ENCODE measurements at regions not wholly inside any gene's neighbourhood (a gene's known extent, or its start where the extent isn't known, plus 50 kb on each side); places are given as distances from the start of the nearest gene placed in this dataset.
"Not testable (repeated sequence)": the region's sequence is repeated elsewhere in the genome, so short reads cannot be mapped to it uniquely, and the experiment has no call there.

DNA sequence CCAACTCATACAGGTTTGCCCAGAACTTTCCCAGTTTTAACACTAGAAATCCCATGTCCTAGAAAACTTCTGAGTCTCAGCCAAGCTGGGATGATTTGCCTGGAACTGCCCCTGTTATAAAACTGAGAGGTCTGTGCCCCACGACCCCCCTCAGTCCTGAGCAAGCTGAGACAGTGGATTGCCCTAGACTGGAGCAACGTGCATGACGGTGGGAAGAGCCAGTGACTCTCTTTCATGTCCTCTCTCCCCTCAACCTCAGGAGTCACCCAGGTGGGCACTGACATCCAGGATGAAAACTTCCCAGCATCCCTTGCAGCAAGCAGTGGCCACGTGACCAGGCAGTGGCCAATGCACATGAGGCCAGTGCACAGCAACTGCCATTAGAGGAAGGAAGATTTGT lies 329.7 kb downstream of the PREX1 start:
- H3K9me3 ChIP-seq (ENCODE audit: control insufficient read depth, low read length); H3K27ac Mint-ChIP-seq; H3K4me3 Mint-ChIP-seq; H3K27ac ChIP-seq (ENCODE audit: low read depth, low read length); H3K36me3 ChIP-seq (ENCODE audit: control insufficient read depth, insufficient read depth, low read length); H3K27me3 Mint-ChIP-seq (ENCODE audit: insufficient read depth); H3K4me1 Mint-ChIP-seq; H3K27me3 ChIP-seq (ENCODE audit: control insufficient read depth, insufficient read depth, low read length, poor library complexity, severe bottlenecking); H3K9me3 Mint-ChIP-seq; DNase-seq; H3K9ac ChIP-seq (ENCODE audit: extremely low read depth, low read length, poor library complexity, severe bottlenecking); H3K36me3 Mint-ChIP-seq (ENCODE audit: low read depth); H3K4me3 ChIP-seq (ENCODE audit: low read length); H3K4me1 ChIP-seq (ENCODE audit: control insufficient read depth, insufficient read depth, low read length): not testable (repeated sequence)
- WGBS, 2 experiments (ENCODE audit: insufficient coverage in 1 of 2, insufficient read length in 1 of 2), result 82 to 86% methylated on average over 3 to 4 of the region's 4 CpGs

DNA sequence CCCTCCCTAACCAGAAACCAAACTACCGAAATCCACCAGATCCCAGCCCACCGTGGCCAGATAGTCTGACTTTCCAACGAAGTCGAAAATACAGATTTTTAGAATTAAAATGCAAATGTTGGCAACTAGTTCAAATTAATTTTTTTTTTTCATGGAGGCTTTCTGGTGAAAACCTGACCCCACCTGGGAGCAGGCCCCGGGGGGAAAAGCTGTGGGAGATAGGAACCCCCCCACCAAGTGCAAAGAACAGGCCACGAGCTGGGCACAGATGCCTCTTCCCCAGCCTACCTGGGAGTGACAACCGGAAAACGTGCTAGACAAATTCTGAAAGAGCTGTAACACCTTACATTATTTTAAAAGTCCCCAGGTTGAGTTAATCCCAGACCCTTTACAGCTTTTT lies 333.8 kb downstream of the PREX1 start:
- Mint-ChIP-seq H3K36me3 (ENCODE audit: low read depth) (no peaks in the 10 kb centered on the region), H3K4me1 (no peaks in the 10 kb centered on the region), H3K27me3 (ENCODE audit: insufficient read depth) (no peaks in the 10 kb centered on the region), H3K27ac (no peak overlapping the region), H3K4me3 (no peak overlapping the region), H3K9me3 (no peaks in the 10 kb centered on the region)
- no peak overlapping the region for H3K27ac ChIP-seq (ENCODE audit: low read depth, low read length)
- H3K9ac ChIP-seq (ENCODE audit: extremely low read depth, low read length, poor library complexity, severe bottlenecking), result no peak overlapping the region
- peaks cover 6% of the 10 kb centered on the region for H3K4me1 ChIP-seq (ENCODE audit: control insufficient read depth, insufficient read depth, low read length)
- no peaks in the 10 kb centered on the region for H3K27me3 ChIP-seq (ENCODE audit: control insufficient read depth, insufficient read depth, low read length, poor library complexity, severe bottlenecking)
- DNase-seq, result no peak
- no peaks in the 10 kb centered on the region for H3K9me3 ChIP-seq (ENCODE audit: control insufficient read depth, low read length)
- no peaks in the 10 kb centered on the region for H3K36me3 ChIP-seq (ENCODE audit: control insufficient read depth, insufficient read depth, low read length)
- TF ChIP-seq, protein P1, sequence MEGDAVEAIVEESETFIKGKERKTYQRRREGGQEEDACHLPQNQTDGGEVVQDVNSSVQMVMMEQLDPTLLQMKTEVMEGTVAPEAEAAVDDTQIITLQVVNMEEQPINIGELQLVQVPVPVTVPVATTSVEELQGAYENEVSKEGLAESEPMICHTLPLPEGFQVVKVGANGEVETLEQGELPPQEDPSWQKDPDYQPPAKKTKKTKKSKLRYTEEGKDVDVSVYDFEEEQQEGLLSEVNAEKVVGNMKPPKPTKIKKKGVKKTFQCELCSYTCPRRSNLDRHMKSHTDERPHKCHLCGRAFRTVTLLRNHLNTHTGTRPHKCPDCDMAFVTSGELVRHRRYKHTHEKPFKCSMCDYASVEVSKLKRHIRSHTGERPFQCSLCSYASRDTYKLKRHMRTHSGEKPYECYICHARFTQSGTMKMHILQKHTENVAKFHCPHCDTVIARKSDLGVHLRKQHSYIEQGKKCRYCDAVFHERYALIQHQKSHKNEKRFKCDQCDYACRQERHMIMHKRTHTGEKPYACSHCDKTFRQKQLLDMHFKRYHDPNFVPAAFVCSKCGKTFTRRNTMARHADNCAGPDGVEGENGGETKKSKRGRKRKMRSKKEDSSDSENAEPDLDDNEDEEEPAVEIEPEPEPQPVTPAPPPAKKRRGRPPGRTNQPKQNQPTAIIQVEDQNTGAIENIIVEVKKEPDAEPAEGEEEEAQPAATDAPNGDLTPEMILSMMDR (conservative IDR thresholded peaks at IDR 0.05), result no peak
- 80 to 92% methylated on average over 2 to 7 of the region's 8 CpGs for WGBS, 2 experiments (ENCODE audit: insufficient coverage in 1 of 2, insufficient read length in 1 of 2)
- no peak overlapping the region for H3K4me3 ChIP-seq (ENCODE audit: low read length)

DNA sequence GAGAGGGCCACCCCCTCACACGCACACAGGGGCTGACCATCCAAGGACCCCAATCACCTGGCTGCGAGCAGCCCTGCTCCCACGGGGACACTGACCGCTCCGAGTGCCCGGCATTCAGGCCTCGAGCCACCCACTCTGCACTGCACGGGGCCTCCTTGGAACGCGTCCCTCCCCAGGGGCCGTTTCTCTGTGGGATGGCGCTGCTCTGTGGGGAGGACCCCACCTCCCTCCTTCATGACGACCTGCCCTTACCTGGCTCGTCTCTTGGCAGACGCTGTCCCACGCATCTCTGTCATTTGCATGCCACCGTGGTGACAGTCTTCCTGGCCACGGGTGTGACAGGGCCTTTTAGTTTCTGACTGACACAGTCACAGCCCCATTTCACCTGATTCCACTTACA lies 334.5 kb downstream of the PREX1 start:
- H3K27me3 ChIP-seq (ENCODE audit: control insufficient read depth, insufficient read depth, low read length, poor library complexity, severe bottlenecking); H3K9ac ChIP-seq (ENCODE audit: extremely low read depth, low read length, poor library complexity, severe bottlenecking); H3K27me3 Mint-ChIP-seq (ENCODE audit: insufficient read depth); H3K4me1 Mint-ChIP-seq; H3K27ac Mint-ChIP-seq; H3K36me3 Mint-ChIP-seq (ENCODE audit: low read depth); H3K36me3 ChIP-seq (ENCODE audit: control insufficient read depth, insufficient read depth, low read length); H3K9me3 Mint-ChIP-seq; H3K4me1 ChIP-seq (ENCODE audit: control insufficient read depth, insufficient read depth, low read length); H3K4me3 Mint-ChIP-seq; H3K27ac ChIP-seq (ENCODE audit: low read depth, low read length); H3K4me3 ChIP-seq (ENCODE audit: low read length); H3K9me3 ChIP-seq (ENCODE audit: control insufficient read depth, low read length): not testable (repeated sequence)
- DNase-seq, result peak; percentile 16
- WGBS, 2 experiments (ENCODE audit: insufficient coverage in 1 of 2, insufficient read length in 1 of 2), result 83 to 89% methylated on average over 6 to 18 of the region's 18 CpGs

DNA sequence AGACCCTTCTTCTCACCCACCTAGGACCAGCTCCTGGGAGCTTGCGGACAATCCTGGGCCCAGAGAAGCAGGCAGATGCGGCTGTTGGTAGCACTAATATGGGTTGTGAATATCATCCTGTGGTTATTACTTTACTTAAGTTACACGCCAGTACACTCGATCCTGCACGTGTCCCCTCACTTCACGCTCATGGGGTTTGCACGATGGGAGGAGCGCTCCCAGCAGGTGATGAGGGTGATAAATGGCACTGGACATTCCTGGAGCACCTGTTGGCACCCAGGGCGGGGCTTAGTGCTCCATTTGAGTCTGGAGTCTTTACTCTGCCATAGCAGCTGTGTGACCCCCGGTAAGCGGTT lies 335.1 kb downstream of the PREX1 start:
- no peaks in the 10 kb centered on the region for H3K36me3 ChIP-seq (ENCODE audit: control insufficient read depth, insufficient read depth, low read length)
- no peak overlapping the region for H3K9ac ChIP-seq (ENCODE audit: extremely low read depth, low read length, poor library complexity, severe bottlenecking)
- H3K36me3 Mint-ChIP-seq (ENCODE audit: low read depth), result no peaks in the 10 kb centered on the region
- H3K4me3 Mint-ChIP-seq, result no peak overlapping the region
- H3K4me3 ChIP-seq (ENCODE audit: low read length), result no peak overlapping the region
- no peaks in the 10 kb centered on the region for H3K9me3 Mint-ChIP-seq
- no peaks in the 10 kb centered on the region for H3K27me3 ChIP-seq (ENCODE audit: control insufficient read depth, insufficient read depth, low read length, poor library complexity, severe bottlenecking)
- no peaks in the 10 kb centered on the region for H3K9me3 ChIP-seq (ENCODE audit: control insufficient read depth, low read length)
- 82 to 90% methylated on average over 7 to 11 of the region's 11 CpGs for WGBS, 2 experiments (ENCODE audit: insufficient coverage in 1 of 2, insufficient read length in 1 of 2)
- H3K4me1 Mint-ChIP-seq, result no peaks in the 10 kb centered on the region
- TF ChIP-seq, protein P1 (conservative IDR thresholded peaks at IDR 0.05), result no peak
- no peak for DNase-seq
- H3K27ac ChIP-seq (ENCODE audit: low read depth, low read length), result no peak overlapping the region
- H3K27ac Mint-ChIP-seq, result no peak overlapping the region
- H3K4me1 ChIP-seq (ENCODE audit: control insufficient read depth, insufficient read depth, low read length), result peaks cover 6% of the 10 kb centered on the region
- H3K27me3 Mint-ChIP-seq (ENCODE audit: insufficient read depth), result peaks cover 2% of the 10 kb centered on the region
